ENCODE measurements at regions not wholly inside any gene's neighbourhood (a gene's known extent, or its start where the extent isn't known, plus 50 kb on each side); places are given as distances from the start of the nearest gene placed in this dataset.

DNA sequence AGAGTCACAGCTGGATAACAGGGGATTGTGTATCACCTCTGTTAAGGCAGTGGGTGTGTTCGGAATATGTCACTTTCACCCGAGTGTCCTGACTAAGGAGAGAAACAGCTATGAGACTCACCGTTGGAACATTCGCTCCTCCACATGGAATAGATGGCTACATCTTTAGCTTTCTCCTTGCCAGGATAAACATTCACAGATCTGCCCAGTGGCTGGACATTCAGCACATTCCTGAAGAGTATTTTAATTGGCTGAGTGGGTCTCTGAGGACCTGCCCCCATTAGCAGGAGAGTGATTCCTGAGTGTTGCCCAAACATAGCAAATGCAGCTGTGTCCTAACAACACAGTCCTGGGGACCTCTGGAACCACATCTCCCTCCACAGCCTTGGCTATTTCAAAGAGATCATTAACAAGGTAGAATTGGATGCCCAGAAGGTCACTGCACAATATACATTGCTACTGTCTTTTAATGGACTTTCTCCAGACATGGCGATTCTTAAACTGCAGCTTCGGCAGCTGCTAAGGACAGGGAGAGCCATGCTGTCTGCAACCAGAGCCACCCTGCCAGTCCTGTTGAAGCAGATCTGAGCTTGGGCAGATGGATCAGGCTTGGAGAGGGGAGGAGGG, 435.0 kb upstream of the CADM1 start:
- DNase-seq: no peak

DNA sequence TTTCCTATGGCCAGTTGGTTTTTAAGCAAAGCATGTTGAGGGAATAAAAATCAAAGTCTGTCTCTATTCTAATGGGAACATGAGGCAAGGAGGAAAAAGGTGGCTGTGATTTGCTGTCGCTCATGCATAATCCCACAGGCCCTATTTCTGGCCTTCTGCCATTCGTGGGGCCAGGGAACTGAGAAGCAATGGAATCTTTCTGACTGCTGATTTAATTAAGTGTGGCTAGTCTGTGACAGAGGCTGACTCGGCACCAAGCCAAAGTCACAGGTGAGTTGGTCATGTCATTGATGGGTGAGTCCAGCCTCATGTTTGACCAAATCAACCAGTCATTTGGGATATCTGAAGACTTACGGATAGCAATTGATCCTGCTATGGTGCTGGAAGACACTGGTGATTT, 429.3 kb upstream of the CADM1 start:
- no peak for DNase-seq

DNA sequence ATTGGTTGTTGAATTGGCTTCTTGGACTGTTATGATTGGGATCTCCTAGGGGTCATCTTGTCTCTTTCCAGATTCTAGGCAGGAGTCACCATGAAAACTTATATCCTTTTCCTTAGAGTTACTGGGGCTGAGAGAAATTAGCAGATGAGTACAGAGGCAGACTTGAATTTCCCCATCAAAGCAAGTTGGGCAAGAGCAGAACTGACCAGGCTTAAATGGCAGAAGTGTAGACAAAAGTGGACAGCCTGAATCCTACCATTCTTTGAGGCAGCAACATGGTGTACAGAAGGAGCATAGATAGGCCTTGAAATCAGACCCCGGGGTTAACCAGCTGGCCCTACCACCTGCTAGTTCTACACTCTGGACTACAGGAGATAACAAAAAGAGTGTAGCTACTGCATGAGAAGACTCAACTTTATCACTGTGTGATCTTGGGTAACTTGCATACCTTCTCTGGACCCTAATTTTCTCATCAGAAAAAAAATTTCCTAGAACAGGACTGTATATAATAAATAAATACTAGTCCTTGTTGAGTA, 427.4 kb upstream of the CADM1 start:
- DNase-seq: no peak

DNA sequence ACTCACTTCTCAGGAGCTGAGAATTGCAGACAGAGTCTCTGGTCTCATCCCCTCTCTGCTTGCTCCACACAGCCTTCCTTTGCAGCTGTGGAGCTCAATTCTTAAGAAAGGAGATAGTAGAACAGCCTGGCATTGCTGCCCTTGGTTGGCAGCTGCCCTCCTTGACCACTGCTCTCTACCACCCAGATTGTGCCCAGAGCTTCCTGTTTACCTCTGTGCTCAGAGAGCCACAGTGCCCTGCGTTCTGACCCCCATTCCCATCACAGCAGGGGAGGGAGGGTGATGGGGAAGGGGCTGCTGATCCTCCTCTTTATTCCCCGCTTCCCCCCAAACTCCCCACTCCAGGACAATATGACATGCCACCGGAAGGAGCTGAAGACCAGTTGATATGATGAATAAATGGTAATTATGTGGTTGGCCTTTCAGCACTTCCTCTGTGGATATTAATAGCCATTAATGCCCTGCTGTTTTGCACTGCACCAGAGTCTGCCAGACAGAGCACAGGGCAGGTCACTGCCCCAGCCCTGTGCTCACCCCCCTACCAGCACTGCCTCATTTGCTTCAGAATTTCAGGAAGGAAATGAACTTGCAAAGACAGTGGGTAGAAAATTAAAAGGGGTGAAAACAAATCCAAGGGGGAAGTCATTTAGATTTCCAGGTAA, 426.8 kb upstream of the CADM1 start:
- no peak for DNase-seq

DNA sequence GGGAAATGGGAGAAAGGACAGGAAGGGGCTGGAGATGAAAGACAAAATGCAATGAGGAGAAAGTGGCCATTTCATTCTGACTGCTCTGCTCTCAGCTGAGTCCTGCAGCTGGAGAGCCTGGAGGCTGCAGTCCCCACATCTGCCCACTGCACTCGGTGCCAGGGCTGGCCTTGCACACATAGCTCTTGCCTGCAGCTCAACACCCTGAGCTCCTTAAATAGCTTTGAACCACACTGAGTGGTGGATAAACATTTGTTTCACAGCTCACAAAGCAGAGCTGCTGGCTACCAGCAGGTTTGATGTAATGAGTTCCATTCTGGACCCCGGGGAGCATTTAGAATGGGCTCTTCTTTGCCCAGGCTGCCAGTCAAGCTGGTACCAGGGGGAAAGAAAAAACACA, 426.1 kb upstream of the CADM1 start:
- no peak for DNase-seq

DNA sequence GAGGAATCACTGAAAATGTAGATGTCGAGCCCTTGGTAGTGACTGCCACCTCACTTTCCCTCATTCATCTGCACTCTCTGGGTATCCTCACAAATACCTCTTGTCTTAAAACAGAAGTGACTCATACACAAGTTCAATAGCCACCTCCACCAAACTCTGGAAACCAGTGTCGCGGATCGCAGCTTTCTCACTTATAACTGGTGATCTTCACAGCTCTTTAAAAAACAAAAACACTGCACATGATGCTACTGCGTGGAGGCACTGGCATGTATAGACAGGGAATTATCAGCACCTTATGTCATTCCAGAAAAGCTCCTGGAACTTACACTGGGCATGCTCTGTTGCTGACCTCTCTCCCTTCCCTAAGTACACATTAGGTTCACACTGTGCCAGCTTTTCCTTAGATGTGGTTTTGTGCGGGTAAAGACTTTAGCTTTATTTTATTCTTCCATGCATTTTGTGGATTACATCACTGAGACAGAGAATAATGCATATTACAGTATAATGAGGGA, 425.5 kb upstream of the CADM1 start:
- no peak for DNase-seq

DNA sequence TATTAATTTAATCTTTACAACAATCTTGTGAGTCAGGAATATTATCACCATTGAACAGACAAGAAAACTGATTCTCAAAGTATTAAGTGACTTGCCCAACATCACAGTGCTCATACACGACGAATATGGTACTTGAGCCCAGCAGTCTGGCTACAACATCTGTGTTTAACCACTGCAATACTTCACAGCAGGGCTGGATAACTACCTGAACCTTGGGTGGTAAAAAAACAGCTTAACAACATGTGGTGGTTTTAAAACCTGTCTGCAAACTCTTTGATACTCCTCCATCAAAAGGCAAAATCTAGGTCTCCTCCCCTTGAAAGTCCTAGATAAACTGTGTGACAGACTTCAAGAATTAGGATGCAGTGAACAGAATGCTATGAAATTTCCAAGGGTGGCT, 424.6 kb upstream of the CADM1 start:
- DNase-seq: no peak

DNA sequence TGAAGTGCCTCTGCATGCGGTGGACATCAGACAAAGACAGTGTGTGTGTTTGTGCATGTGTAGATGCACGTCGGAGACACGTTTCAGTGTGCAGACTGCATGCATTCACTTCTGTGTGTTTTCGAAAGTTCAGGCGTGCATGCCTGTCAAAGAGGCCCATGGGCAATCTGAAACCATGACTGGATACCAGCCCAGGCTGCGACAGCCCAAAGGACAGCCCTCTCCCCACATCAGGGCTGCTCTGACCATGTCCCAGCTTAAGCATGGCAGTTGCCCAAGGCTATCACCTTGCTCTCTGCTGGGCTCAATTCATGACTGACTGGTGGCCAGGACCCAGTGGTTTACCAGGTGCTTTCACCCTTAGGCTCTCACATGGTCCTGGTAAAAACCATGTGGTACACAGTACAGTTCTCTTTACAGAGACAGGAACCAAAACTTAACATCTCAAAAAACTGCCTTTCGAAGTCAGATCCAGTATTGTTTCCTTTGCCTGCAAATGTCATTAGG, 423.7 kb upstream of the CADM1 start:
- DNase-seq: no peak

DNA sequence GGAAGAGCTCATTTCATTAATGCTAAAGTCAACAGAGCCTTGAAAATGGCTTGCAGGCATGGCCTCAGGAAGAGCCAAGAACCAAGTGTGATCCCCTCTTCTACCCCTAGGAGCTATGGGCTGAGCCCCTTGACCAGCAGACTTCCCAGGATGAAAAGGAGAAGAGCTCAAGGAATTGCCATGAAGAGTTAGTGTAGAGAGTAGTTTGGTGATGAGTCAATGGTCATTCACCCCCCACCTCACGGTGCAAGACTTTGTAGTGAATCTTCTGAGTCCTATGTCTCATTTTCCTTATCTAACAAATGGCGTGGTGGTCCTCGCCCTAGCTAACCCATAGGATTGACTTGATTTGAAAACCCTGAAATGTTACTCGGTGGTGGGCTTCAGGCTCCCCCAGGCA, 422.4 kb upstream of the CADM1 start:
- no peak for DNase-seq

DNA sequence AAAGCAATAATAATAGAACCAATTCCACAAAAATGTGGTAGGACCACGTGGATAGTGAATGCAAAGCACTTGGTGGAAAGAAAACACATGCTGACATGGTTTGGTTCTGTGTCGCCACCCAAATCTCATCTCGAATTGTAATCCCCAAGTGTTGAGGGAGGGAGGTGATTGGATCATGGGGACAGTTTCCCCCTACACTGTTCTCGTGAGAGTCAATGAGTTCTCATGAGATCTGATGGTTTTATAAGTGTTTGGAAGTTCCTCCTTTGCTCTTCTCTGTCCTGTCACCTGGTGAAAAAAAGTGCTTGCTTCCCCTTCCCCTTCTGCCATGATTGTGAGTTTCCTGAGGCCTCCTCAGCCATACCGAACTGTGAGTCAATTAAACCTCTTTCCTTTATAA, 421.9 kb upstream of the CADM1 start:
- DNase-seq: no peak

DNA sequence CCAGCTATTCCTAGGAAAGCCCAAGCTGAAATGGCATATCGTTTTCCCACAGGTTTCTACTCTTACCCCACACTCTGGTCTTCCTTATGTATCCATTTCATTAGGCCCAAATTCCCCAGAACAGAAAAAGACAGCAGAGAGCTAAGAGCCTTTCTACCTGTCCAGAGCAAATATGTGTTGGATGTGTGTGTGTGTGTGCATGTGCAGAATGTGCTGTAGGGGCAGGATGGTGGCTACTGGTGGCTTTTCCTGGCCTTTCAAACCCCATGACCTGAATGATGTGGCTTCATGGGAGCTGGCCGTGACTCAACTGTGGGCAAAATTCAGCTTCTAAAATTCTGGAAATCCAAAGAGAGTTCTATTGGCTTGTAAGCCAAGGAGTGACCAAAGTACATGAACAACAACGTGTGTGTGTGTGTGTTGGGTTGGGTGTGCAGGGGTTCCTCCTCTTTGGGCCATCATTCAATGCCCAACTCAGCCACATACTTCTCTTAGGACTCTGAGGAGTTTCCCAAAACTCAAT, 421.4 kb upstream of the CADM1 start:
- DNase-seq: no peak

DNA sequence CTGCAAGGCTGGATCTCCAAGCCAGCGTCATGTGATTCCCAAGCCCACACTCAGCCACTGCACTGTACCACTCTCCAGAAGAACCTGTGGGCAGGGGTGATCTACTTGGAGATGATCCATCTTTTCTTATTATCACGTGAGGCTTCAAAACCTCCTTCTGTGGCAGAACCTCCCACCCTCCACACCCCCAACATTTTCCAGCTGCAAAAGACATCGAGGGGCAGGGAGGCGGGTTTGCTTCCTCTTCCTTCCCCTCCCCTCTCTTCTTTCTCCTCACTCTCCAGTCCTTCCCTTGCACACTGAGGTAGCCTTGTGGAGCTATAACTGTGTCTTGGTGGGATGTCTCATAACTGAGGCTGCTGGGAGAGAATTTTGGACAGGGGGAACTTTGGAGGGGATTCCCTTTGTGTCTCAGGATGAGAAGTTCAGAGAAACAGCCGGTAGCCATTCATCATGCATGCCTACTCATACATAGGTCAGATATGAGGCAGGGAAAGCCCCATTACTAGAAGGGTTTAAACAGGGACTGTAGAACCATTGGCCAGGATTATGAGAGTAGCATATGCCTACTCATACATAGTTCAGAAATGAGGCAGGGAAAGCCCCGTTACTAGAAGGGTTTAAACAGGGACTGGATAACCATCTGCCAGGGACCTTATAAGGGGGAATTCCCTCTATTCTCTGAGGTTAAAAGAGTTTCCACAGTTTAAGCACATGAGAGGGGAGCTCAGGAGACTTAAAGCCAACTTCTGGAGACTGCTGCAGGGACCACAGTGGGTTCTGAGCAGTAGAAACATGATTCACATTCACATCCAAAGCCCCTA, 420.7 kb upstream of the CADM1 start:
- DNase-seq: no peak

DNA sequence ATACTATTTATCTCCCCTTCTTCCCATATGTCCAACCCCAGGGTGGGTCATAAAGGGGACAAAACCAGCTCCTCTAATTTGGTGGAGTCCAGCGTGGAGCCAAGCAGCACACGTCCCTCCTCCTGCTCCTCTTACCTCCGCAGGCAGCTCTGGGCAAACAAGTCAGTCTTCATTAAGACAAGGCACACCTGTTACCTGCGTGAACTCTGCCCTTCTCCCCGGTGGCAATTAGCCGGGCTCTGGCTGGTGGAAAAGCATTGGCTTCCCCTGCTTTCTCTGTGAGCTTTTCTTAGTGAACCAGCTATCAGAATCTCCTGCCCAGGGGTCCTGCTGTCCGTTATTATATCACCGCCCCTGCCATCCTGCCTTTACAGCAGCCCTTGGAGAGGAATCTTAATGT, 418.7 kb upstream of the CADM1 start:
- no peak for DNase-seq

DNA sequence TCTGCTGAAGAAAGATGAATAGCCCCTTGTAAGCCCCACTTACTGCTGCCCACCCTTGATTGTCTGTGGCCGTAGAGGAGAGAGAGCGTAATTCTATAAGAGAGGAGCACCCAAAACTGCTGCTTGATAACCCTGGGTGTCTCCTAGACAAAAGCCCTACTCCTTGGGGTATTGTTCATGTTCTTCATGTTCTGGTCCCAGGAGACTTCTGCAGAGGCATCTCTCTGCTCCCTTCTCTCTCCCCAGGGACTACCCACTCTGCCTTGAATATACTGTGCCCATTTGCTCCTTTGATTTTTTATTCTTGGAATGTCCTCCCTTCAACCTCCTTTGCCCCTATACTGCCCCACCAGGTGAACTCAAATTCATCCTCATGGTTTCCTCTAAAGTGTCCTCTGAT, 417.8 kb upstream of the CADM1 start:
- DNase-seq: no peak

DNA sequence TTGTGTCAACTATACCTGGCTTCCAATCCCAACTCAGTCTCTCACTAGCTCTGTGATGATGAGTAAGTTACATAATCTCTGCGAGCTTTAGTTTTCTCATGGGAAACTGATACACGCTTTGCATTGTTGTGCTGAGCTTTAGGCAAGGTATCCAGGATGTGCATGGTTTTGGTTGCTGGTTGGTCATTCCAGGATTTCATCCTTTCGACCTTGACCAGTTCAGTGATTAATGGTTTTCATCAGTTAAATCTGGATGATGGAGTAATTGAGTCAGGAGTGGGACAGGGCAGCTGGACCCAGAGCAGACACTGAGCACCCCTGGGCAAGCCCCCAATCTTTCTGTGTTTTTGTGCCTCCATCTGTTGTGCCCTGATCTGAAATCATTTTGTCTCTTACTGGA, 417.3 kb upstream of the CADM1 start:
- no peak for DNase-seq

DNA sequence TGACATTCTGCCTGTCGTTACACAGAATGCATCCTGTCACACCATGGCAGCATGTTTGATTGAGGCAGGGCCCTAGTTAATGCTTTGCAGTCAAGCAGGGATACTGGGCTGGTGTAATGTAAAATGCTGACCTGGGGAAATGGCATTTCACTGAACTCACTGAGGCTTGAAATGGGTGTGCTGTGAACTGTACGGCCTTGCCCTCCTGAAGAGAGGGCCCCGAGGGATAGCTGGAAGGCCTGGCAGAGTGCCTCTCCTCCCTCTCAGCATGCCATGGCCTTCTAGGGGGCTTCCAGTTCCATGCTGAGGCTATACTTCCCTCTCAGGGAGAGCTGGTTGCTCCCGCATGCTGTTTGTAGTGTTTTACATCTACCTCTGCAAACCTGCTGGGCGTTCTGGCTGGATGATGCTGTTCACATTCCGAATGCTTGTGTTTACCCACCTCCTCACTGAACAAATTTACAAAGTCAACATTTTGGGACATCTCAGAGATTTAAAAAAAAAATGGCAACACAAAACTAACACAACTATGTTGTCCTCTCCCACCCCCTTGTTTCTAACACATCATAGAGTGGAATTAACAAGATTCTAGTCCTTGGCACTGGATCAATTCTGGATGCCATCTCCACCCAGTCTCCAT, 416.7 kb upstream of the CADM1 start:
- no peak for DNase-seq

DNA sequence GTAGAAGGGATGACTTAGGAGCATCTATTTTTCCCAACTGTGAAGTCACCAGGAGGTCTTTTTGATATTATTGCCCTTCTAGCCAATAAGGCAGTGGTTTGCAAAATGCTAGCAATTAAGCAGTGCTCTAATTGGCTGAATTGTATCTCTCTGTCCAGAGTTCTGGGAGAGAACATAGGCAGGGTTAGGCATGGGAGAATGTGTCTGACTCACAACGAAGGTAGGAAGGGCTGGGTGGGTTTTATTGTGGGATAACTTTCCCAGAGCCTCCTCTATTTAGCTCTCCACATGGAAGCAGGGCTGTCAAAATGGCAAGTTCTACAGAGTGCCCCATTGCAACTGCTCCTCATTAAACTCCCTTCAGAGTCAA, 415.9 kb upstream of the CADM1 start:
- DNase-seq: no peak

DNA sequence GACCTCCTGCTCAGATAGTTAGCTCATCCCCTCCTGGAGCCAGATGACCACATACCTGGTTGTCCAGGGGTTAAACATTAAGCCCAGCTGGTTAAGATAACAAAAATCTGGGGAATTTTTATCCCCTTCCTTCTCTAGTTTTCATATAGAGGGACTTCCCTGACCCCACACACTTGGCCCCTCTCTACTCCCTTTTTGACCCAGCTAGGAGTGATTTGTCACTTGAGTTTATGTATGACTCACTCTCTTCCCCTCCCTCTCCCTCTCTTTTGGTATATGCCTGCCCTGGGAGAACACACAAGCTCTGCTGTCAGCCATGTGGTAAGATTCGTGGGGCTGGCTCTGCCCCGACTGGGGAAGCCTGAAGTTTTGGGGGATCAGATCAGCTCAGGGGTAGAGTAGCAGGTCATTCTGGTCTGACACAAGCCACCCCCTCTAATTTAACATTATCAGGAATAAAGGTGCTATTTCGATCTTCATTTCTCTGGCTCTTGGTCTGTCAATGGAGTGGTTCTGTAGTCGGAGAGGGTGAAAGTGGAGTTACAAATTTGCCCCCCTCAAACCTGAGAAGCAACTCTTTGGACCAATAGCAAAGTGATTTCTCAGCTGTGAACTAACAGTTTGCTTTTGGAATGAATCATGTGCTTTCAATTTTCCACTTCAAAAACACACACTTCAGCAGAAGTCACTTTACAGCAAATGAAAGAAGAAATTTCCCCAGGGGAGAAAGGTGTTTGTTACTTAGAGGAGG, 415.3 kb upstream of the CADM1 start:
- DNase-seq: no peak

DNA sequence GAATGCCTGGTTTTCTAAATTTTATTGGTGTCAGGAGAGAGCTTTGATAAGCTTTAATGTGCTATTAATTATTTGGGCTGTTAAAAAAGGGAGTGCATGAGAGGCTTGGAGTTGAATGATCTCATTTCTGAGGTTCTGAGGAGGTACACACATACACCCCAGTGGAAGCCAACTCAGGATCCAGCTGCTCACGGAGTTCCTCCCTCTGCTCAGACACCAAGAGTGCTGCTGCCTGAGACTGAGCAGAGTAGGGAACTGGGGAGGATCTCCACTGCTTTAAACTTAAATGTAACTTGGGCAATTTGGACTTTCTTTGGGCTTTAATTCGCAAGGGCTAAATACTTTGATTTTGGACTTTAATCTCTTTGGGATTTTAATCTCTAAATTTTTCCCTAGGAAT, 414.4 kb upstream of the CADM1 start:
- no peak for DNase-seq

DNA sequence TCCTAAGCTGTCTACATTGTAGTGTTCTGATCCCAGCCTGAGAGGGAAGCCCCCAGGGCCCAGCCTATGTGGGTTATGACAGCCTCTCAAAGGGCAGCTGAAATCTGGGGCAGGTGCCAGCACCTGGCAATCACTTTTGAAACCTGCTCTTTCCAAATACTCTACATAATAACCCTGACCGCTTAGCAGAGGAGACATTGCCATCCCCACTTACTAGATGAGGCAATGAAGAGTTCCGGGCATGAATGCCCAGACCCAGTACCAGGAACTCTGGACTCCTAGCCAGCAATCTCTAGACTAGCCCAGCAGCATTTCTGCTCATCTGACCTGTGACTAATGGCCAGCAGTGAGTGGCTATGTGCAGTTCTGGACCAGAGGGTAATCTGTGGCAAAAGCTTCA, 412.4 kb upstream of the CADM1 start:
- no peak for DNase-seq

DNA sequence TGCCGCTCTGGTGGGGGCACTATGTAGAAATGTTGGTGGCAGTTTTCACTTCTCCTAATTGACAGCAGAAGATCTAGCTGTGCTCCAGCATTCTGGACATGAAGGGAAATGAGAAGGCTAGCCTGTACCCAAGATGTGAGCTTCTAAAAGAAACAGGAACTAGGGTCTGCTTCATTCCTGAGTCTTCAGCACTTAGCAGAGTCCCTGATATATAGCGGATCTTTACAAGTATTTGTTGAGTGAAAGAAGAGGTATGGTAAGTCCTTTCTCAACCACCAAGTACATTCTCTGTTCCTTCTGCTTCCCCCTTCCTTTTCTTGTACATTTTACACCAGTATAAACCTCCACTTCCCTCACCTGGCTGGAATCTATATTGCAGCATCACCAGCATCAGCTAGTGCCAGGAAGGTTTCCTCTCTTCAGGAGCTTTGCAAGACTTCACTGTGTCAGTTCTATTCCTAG, 408.3 kb upstream of the CADM1 start:
- no peak for DNase-seq

Measured in activated CD8-positive, alpha-beta memory T cell treated with anti-CD3 and anti-CD28 coated beads for 24 hours (primary cell).